Neural crest cell (in vitro differentiated cells): ENCODE measurements at regions not wholly inside any gene's neighbourhood (a gene's known extent, or its start where the extent isn't known, plus 50 kb on each side); places are given as distances from the start of the nearest gene placed in this dataset.

Experiments used
- DNase-seq: peaks from one replicate; pipeline ENCODE4 v3.0.0; 2021; ENCODE audit warnings: low read depth, mixed read lengths, low spot score
- H3K27ac Mint-ChIP-seq: one replicate; pipeline ENCODE4 v1.8.0; 2021; ENCODE audit warnings: mild to moderate bottlenecking, mixed read lengths; ENCODE audit not compliant: unreplicated experiment
- H3K27me3 Mint-ChIP-seq: 2 replicates; pipeline ENCODE4 v1.8.0; 2021; ENCODE audit warnings: low read depth, mild to moderate bottlenecking, mixed read lengths
- H3K36me3 Mint-ChIP-seq: 2 replicates; pipeline ENCODE4 v1.8.0; 2021; ENCODE audit warnings: low read depth, mild to moderate bottlenecking, mixed read lengths
- H3K4me1 Mint-ChIP-seq: 2 replicates; pipeline ENCODE4 v1.8.0; 2021; ENCODE audit warnings: mixed read lengths
- H3K4me3 Mint-ChIP-seq: one replicate; pipeline ENCODE4 v1.8.0; 2021; ENCODE audit warnings: mild to moderate bottlenecking, mixed read lengths
- H3K9me3 Mint-ChIP-seq: 2 replicates; pipeline ENCODE4 v1.8.0; 2021; ENCODE audit warnings: mixed read lengths
- TF ChIP-seq, protein P1 (sequence below): fragments of 200-600 bp; sonication (generic); conservative IDR thresholded peaks from 2 replicates; pipeline ENCODE4 v1.5.0; 2021; ENCODE audit warnings: antibody characterized with exemption, mild to moderate bottlenecking

DNA sequence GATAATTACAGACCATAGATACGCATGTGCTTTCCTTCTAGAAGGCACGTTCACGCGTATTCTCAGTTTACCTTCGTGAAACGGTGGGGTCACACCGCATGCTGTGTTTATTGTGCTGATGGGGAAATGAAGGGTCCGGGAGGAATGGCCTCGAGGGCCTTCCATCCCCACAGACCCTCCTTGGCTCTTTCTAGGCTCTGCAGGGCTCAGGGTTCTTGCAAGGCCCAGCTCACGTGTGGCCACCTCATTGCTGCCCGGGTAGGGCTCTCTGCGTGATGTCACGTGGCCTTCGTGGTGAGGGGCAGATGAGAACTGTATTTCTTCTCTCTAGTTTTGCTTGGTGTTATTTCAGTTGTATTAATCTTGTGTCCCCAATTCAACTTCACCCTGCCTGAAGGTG is 133.5 kb upstream of the ALKAL2 start:
- DNase-seq: no peak
- no peak overlapping the region for H3K4me3 Mint-ChIP-seq
- H3K4me1 Mint-ChIP-seq: peaks cover 8% of the 10 kb centered on the region
- peaks cover 3% of the 10 kb centered on the region for H3K36me3 Mint-ChIP-seq
- no peak overlapping the region for H3K27ac Mint-ChIP-seq
- H3K27me3 Mint-ChIP-seq: no peaks in the 10 kb centered on the region
- no peaks in the 10 kb centered on the region for H3K9me3 Mint-ChIP-seq
- TF ChIP-seq, protein P1, sequence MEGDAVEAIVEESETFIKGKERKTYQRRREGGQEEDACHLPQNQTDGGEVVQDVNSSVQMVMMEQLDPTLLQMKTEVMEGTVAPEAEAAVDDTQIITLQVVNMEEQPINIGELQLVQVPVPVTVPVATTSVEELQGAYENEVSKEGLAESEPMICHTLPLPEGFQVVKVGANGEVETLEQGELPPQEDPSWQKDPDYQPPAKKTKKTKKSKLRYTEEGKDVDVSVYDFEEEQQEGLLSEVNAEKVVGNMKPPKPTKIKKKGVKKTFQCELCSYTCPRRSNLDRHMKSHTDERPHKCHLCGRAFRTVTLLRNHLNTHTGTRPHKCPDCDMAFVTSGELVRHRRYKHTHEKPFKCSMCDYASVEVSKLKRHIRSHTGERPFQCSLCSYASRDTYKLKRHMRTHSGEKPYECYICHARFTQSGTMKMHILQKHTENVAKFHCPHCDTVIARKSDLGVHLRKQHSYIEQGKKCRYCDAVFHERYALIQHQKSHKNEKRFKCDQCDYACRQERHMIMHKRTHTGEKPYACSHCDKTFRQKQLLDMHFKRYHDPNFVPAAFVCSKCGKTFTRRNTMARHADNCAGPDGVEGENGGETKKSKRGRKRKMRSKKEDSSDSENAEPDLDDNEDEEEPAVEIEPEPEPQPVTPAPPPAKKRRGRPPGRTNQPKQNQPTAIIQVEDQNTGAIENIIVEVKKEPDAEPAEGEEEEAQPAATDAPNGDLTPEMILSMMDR: no peak

DNA sequence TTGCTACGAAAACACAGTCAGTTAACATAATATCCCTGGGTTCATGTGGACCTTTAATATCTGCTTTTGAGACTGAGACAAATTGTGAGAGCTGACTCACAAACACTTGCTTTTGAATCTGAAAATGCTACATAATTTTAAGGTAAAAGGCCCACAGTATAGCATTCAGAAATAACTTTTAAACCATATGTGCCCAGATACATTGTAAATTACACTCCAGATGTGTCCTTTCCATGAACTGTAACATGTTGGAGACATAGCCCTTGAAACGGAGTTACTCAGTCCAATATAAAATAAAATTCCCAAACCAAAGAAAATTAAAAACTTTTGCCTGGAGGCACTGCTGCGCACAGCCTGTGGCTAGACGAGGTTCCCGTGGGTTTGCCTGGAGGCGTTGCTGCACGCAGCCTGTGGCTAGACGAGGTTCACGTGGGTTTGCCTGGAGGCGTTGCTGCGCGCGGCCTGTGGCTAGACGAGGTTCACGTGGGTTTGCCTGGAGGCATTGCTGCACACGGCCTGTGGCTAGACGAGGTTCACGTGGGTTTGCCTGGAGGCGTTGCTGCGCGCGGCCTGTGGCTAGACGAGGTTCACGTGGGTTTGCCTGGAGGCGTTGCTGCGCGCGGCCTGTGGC is 131.9 kb upstream of the ALKAL2 start:
- no peak overlapping the region for H3K4me3 Mint-ChIP-seq
- H3K4me1 Mint-ChIP-seq: peaks cover 5% of the 10 kb centered on the region
- H3K9me3 Mint-ChIP-seq: no peaks in the 10 kb centered on the region
- DNase-seq: no peak
- TF ChIP-seq, protein P1: no peak
- H3K36me3 Mint-ChIP-seq: peaks cover 3% of the 10 kb centered on the region
- no peaks in the 10 kb centered on the region for H3K27me3 Mint-ChIP-seq
- H3K27ac Mint-ChIP-seq: no peak overlapping the region

DNA sequence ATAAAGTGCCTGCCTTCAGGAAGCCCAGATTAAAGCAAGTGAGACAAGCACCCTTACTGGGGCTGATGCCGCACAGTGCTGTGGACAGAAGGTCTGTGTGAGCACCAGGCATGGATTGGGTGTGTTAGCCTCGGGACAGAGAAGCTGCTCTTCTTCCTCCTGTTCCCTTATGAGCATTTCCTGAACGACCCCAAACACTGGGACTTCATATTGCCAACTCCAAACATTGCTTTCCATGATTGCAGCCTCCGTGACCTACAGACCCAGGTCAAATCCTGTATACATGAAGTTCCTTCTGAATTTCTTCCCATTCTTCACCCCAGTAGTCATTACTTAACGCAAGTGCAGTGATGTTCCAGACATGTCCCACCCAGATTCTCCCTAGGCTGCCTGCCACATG is 129.8 kb upstream of the ALKAL2 start:
- no peaks in the 10 kb centered on the region for H3K27me3 Mint-ChIP-seq
- TF ChIP-seq, protein P1: no peak
- H3K9me3 Mint-ChIP-seq: peaks cover 5% of the 10 kb centered on the region
- H3K36me3 Mint-ChIP-seq: peaks cover 9% of the 10 kb centered on the region
- DNase-seq: no peak
- peaks cover 4% of the 10 kb centered on the region for H3K4me1 Mint-ChIP-seq
- no peak overlapping the region for H3K27ac Mint-ChIP-seq
- no peak overlapping the region for H3K4me3 Mint-ChIP-seq

DNA sequence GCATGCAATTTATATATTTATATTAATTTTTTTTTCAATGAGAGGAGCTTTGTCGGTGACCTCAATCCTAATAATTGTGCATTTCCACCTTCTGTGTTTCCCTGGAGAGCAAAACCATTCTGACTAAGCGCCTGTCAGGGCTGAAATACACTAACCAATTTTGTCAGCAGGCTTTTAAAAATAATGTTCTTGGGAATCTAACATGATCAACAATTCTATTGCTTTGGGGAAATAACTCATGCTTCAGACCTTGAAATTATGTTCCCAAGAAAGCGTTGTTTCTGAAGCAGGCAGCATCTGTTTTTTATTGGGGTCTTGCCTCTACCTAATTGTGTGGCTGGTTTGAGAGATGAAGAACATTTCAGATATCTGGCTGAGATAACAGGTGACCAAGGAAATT is 129.1 kb upstream of the ALKAL2 start:
- Mint-ChIP-seq H3K4me3 (no peak overlapping the region), H3K36me3 (peaks cover 9% of the 10 kb centered on the region), H3K9me3 (peaks cover 6% of the 10 kb centered on the region), H3K27ac (no peak overlapping the region), H3K27me3 (no peaks in the 10 kb centered on the region), H3K4me1 (peaks cover 4% of the 10 kb centered on the region)
- DNase-seq: no peak
- TF ChIP-seq, protein P1: no peak

DNA sequence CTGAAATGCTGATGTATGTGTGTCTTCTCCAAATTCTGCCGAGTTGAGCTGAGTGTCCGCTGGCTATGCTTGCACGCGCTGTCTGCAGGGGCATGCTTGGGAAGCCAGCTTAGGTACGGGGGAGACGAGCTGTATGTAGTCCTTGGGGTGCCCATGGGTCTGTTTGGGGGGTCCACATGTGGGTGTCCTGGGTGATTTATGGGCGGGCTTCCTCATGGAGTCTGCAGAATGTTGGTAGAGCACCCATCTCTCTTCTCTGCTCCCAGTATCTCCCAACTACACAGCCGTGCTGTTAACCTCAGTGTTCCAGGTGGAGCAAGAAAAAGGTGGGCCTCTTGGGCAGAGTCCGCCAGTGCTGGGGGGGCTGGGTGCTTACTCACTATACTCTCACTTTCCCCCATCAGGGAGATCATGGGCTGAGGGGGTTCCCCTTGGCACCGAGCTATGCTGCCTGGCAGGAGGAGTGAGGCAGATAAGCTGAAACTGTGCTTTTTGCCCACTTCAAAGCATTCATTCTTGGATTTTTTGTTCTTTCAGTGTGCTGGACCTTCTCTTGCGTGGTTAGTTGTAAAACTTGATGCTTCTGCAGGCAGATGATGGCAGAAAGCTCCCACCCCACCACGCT is 128.2 kb upstream of the ALKAL2 start:
- Mint-ChIP-seq H3K4me3 (no peak overlapping the region), H3K36me3 (peaks cover 9% of the 10 kb centered on the region), H3K4me1 (peaks cover 4% of the 10 kb centered on the region), H3K27ac (no peak overlapping the region), H3K9me3 (peaks cover 6% of the 10 kb centered on the region), H3K27me3 (no peaks in the 10 kb centered on the region)
- no peak for DNase-seq
- TF ChIP-seq, protein P1: no peak
